GM19328 (cell line): ENCODE measurements at regions not wholly inside any gene's neighbourhood (a gene's known extent, or its start where the extent isn't known, plus 50 kb on each side); places are given as distances from the start of the nearest gene placed in this dataset.

Source experiments
- ATAC-seq: cut with Tn5 transposase; IDR thresholded peaks from one replicate; pipeline ENCODE4 v1.9.1; 2021; ENCODE audit warnings: mild to moderate bottlenecking, moderate library complexity; ENCODE audit not compliant: unreplicated experiment

- ATAC-seq, result no peak
Observed at GRCh38 chr6:119584088-119584487, 234.5 kb upstream of the MAN1A1 start.

- no peak for ATAC-seq
Observed at GRCh38 chr6:119581220-119581619, 231.7 kb upstream of the MAN1A1 start.

GRCh38 chr6:119575721-119576120 lies 226.2 kb upstream of the MAN1A1 start:
- ATAC-seq, result no peak

- ATAC-seq, result no peak
Observed at GRCh38 chr6:119568580-119568979, 219.0 kb upstream of the MAN1A1 start.

GRCh38 chr6:119566546-119567260 lies 217.1 kb upstream of the MAN1A1 start:
- no peak for ATAC-seq

- ATAC-seq, result no peak
Observed at GRCh38 chr6:119565893-119566292, 216.3 kb upstream of the MAN1A1 start.

- no peak for ATAC-seq
Observed at GRCh38 chr6:119562168-119562567, 212.6 kb upstream of the MAN1A1 start.

- ATAC-seq, result no peak
Observed at GRCh38 chr6:119559586-119559985, 210.0 kb upstream of the MAN1A1 start.

- ATAC-seq, result no peak
Observed at GRCh38 chr6:119557239-119557638, 207.7 kb upstream of the MAN1A1 start.

- no peak for ATAC-seq
Observed at GRCh38 chr6:119552021-119552420, 202.5 kb upstream of the MAN1A1 start.

GRCh38 chr6:119547024-119547423 lies 197.5 kb upstream of the MAN1A1 start:
- ATAC-seq, result no peak

- ATAC-seq, result no peak
Observed at GRCh38 chr6:119545245-119545644, 195.7 kb upstream of the MAN1A1 start.

- no peak for ATAC-seq
Observed at GRCh38 chr6:119544325-119545175, 195.0 kb upstream of the MAN1A1 start.

- no peak for ATAC-seq
Observed at GRCh38 chr6:119543332-119543731, 193.8 kb upstream of the MAN1A1 start.

GRCh38 chr6:119542037-119542436 lies 192.5 kb upstream of the MAN1A1 start:
- no peak for ATAC-seq

GRCh38 chr6:119541132-119541905 lies 191.8 kb upstream of the MAN1A1 start:
- ATAC-seq, result no peak

GRCh38 chr6:119540417-119540816 lies 190.9 kb upstream of the MAN1A1 start:
- ATAC-seq, result no peak

- no peak for ATAC-seq
Observed at GRCh38 chr6:119539066-119539746, 189.6 kb upstream of the MAN1A1 start.

- ATAC-seq, result no peak
Observed at GRCh38 chr6:119536666-119537065, 187.1 kb upstream of the MAN1A1 start.

- ATAC-seq, result no peak
Observed at GRCh38 chr6:119535332-119535731, 185.8 kb upstream of the MAN1A1 start.
